ENCODE measurements at regions not wholly inside any gene's neighbourhood (a gene's known extent, or its start where the extent isn't known, plus 50 kb on each side); places are given as distances from the start of the nearest gene placed in this dataset.

DNA sequence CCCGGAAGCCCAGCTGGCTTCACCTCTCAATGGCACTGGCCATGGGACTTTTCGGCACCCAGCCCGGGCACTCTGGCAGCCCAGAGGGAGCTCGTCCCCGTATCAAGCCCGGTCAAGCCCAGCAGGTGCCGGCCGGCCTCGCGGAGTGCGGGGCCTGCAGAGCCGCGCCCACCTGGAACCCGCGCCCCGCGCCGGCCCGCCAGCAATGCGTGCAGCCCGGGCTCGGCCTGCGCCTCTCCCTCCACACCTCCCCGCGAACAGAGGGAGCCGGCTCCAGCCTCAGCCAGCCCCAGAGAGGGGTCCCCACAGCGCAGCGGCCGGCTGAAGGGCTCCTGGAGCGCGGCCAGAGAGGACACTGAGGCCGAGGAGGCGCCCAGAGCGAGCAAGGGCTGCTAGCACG lies 133.6 kb upstream of the FRG1 start:
- CTCF ChIA-PET = interaction anchor here (0.7 kb wide), 1 partner anchor 14 kb away, joined by 3 read pairs; no protein-coding TSS in a partner anchor
- Histone ChIP-seq H3K4me3 (no peak overlapping the region), H3K9me3 (no peaks in the 10 kb centered on the region), H3K4me1 (no peaks in the 10 kb centered on the region), H3K27ac (no peak overlapping the region), H3K4me2 (no peak overlapping the region)
- 36% methylated on average over 2 of the region's 35 CpGs for WGBS (ENCODE audit: missing lambda C conversion rate)
- POLR2A ChIA-PET = no interaction called here
- TF ChIP-seq FOSB (CRISPR knock-in tag; IDR thresholded peaks at IDR 0.05) = no peak
- no peak for TF ChIP-seq HES2 (IDR thresholded peaks at IDR 0.05)
- TF ChIP-seq RNF2 (IDR thresholded peaks at IDR 0.05; ENCODE audit: borderline replicate concordance, low read depth) = no peak
- TF ChIP-seq, protein P1, sequence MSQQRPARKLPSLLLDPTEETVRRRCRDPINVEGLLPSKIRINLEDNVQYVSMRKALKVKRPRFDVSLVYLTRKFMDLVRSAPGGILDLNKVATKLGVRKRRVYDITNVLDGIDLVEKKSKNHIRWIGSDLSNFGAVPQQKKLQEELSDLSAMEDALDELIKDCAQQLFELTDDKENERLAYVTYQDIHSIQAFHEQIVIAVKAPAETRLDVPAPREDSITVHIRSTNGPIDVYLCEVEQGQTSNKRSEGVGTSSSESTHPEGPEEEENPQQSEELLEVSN (IDR thresholded peaks at IDR 0.05; ENCODE audit: borderline replicate concordance, low read depth) = no peak
- no peak for TF ChIP-seq RFX5 (IDR thresholded peaks at IDR 0.05)
- TF ChIP-seq JUN (IDR thresholded peaks at IDR 0.05) = no peak
- TF ChIP-seq NFE2L2 (conservative IDR thresholded peaks at IDR 0.05; ENCODE audit: low read length) = no peak
- TF ChIP-seq MAFK (IDR thresholded peaks at IDR 0.05; ENCODE audit: partially characterized antibody) = no peak
- no peak for TF ChIP-seq MAZ (IDR thresholded peaks at IDR 0.05; ENCODE audit: borderline replicate concordance, low read depth, low read length)
- no peak for FAIRE-seq
- DNase-seq (ENCODE audit: low read depth in 1 of 2, low spot score in 1 of 2) = no peak
- ATAC-seq = no peak

GRCh38 chr4:189809241-189809735 lies 131.4 kb upstream of the FRG1 start:
- POLR2A ChIA-PET = no interaction called here
- FAIRE-seq (no peak), DNase-seq (ENCODE audit: low read depth in 1 of 2, low spot score in 1 of 2) (no peak), ATAC-seq (no peak)
- Histone ChIP-seq H3K9me3 (no peaks in the 10 kb centered on the region), H3K27ac (no peak overlapping the region), H3K4me1 (no peaks in the 10 kb centered on the region), H3K4me2 (no peak overlapping the region), H3K4me3 (no peak overlapping the region)
- no peak for TF ChIP-seq FOXS1 (CRISPR knock-in tag; IDR thresholded peaks at IDR 0.05)
- TF ChIP-seq RCOR1 (IDR thresholded peaks at IDR 0.05; ENCODE audit: low read depth, low read length) = no peak
- no peak for TF ChIP-seq CBX2 (IDR thresholded peaks at IDR 0.05; ENCODE audit: borderline replicate concordance, low read depth)
- TF ChIP-seq PHF8 (IDR thresholded peaks at IDR 0.05; ENCODE audit: borderline replicate concordance, low read depth) = no peak
- TF ChIP-seq ZC3H11A (IDR thresholded peaks at IDR 0.05) = no peak
- TF ChIP-seq EP300 (IDR thresholded peaks at IDR 0.05) = no peak
- TF ChIP-seq TP53 (CRISPR knock-in tag; IDR thresholded peaks at IDR 0.05) = no peak
- no peak for TF ChIP-seq NPAS2 (CRISPR knock-in tag; IDR thresholded peaks at IDR 0.05; ENCODE audit: borderline replicate concordance)
- no peak for TF ChIP-seq ESRRA (IDR thresholded peaks at IDR 0.05; ENCODE audit: borderline replicate concordance, low read length)
- TF ChIP-seq, protein P2, sequence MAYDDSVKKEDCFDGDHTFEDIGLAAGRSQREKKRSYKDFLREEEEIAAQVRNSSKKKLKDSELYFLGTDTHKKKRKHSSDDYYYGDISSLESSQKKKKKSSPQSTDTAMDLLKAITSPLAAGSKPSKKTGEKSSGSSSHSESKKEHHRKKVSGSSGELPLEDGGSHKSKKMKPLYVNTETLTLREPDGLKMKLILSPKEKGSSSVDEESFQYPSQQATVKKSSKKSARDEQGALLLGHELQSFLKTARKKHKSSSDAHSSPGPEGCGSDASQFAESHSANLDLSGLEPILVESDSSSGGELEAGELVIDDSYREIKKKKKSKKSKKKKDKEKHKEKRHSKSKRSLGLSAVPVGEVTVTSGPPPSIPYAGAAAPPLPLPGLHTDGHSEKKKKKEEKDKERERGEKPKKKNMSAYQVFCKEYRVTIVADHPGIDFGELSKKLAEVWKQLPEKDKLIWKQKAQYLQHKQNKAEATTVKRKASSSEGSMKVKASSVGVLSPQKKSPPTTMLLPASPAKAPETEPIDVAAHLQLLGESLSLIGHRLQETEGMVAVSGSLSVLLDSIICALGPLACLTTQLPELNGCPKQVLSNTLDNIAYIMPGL (CRISPR knock-in tag; IDR thresholded peaks at IDR 0.05; ENCODE audit: borderline replicate concordance) = no peak
- no peak for TF ChIP-seq HES2 (IDR thresholded peaks at IDR 0.05)
- CTCF ChIA-PET = no interaction called here
- 39% methylated on average over 5 of the region's 5 CpGs for WGBS (ENCODE audit: missing lambda C conversion rate)

- DNase-seq (ENCODE audit: low read depth in 1 of 2, low spot score in 1 of 2) (no peak), FAIRE-seq (no peak), ATAC-seq (no peak)
- Histone ChIP-seq H3K9me3 (no peaks in the 10 kb centered on the region), H3K4me1 (no peaks in the 10 kb centered on the region), H3K4me2 (no peak overlapping the region), H3K27ac (no peak overlapping the region), H3K4me3 (no peak overlapping the region)
- WGBS (ENCODE audit: missing lambda C conversion rate) = 48% methylated on average over 9 of the region's 9 CpGs
- ChIA-PET CTCF (no interaction called here), POLR2A (no interaction called here)
- no peak for TF ChIP-seq JUN (IDR thresholded peaks at IDR 0.05)
- TF ChIP-seq, protein P3, sequence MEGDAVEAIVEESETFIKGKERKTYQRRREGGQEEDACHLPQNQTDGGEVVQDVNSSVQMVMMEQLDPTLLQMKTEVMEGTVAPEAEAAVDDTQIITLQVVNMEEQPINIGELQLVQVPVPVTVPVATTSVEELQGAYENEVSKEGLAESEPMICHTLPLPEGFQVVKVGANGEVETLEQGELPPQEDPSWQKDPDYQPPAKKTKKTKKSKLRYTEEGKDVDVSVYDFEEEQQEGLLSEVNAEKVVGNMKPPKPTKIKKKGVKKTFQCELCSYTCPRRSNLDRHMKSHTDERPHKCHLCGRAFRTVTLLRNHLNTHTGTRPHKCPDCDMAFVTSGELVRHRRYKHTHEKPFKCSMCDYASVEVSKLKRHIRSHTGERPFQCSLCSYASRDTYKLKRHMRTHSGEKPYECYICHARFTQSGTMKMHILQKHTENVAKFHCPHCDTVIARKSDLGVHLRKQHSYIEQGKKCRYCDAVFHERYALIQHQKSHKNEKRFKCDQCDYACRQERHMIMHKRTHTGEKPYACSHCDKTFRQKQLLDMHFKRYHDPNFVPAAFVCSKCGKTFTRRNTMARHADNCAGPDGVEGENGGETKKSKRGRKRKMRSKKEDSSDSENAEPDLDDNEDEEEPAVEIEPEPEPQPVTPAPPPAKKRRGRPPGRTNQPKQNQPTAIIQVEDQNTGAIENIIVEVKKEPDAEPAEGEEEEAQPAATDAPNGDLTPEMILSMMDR (IDR thresholded peaks at IDR 0.05) = no peak
- no peak for TF ChIP-seq EP300 (IDR thresholded peaks at IDR 0.05)
- no peak for TF ChIP-seq RAD21 (conservative IDR thresholded peaks at IDR 0.05 in 1 of 2, IDR thresholded peaks at IDR 0.05 in 1 of 2)
- no peak for TF ChIP-seq CEBPB (IDR thresholded peaks at IDR 0.05)
- TF ChIP-seq, protein P2 (CRISPR knock-in tag; IDR thresholded peaks at IDR 0.05; ENCODE audit: borderline replicate concordance) = no peak
- TF ChIP-seq HOXA7 (CRISPR knock-in tag; IDR thresholded peaks at IDR 0.05) = no peak
- TF ChIP-seq KDM1A (IDR thresholded peaks at IDR 0.05; ENCODE audit: low read depth) = no peak
- TF ChIP-seq KDM5A (IDR thresholded peaks at IDR 0.05) = no peak
- no peak for TF ChIP-seq FOSL2 (IDR thresholded peaks at IDR 0.05)
- no peak for TF ChIP-seq FOSL2 (CRISPR knock-in tag; IDR thresholded peaks at IDR 0.05)
- TF ChIP-seq HDAC2 (IDR thresholded peaks at IDR 0.05) = no peak
- no peak for TF ChIP-seq HOXB5 (CRISPR knock-in tag; IDR thresholded peaks at IDR 0.05)
- no peak for TF ChIP-seq SMC3 (IDR thresholded peaks at IDR 0.05)
- no peak for TF ChIP-seq TP53 (CRISPR knock-in tag; IDR thresholded peaks at IDR 0.05)
Measured at GRCh38 chr4:189809839-189810238, 130.8 kb upstream of the FRG1 start.

Data from A549 (cell line).